Upper lobe of left lung (tissue), 6 donors: ENCODE measurements at regions not wholly inside any gene's neighbourhood (a gene's known extent, or its start where the extent isn't known, plus 50 kb on each side); places are given as distances from the start of the nearest gene placed in this dataset.
A peak's percentile ranks its signal among the peaks of the same experiment; 100 is the strongest.

ENCODE experiments used
- ATAC-seq, 2 donors: fragments of 200-7000 bp; cut with Tn5 transposase; one replicate each; pipeline ENCODE4 v1.9.1; 2022; ENCODE audit warnings: mild to moderate bottlenecking in 2 of 2, moderate library complexity in 2 of 2; ENCODE audit not compliant: low FRiP score in 2 of 2
- DNase-seq, 2 donors: peaks; one replicate each; pipeline ENCODE4 v3.0.0-alpha.2; 2019 to 2020
- H3K27ac ChIP-seq, 4 donors: fragments of 200-600 bp; sonication (generic); one replicate each; pipeline ENCODE4 v1.5.1; 2016 to 2019
- H3K27me3 ChIP-seq, 4 donors: fragments of 200-600 bp; sonication (generic); one replicate each; pipeline ENCODE4 v1.5.1; 2017 to 2019
- H3K36me3 ChIP-seq, 4 donors: fragments of 200-600 bp; sonication (generic); one replicate each; pipeline ENCODE4 v1.5.1; 2016 to 2019
- H3K4me1 ChIP-seq, 4 donors: fragments of 200-600 bp; sonication (generic); one replicate each; pipeline ENCODE4 v1.5.1; 2018 to 2019
- H3K4me3 ChIP-seq, 4 donors: fragments of 200-600 bp; sonication (generic); one replicate each; pipeline ENCODE4 v1.5.1; 2017 to 2019; ENCODE audit warnings: mild to moderate bottlenecking in 2 of 4, moderate library complexity in 1 of 4
- H3K9me3 ChIP-seq, 4 donors: fragments of 200-600 bp; sonication (generic); one replicate each; pipeline ENCODE4 v1.5.1; 2018 to 2019
- EP300 ChIP-seq, 4 donors: sonication (generic); formaldehyde crosslinking; IDR thresholded peaks; one replicate each; pipeline ENCODE4 v1.5.1; 2017; ENCODE audit warnings: antibody characterized with exemption in 4 of 4, control low read depth in 2 of 4
- POLR2A ChIP-seq, 4 donors: fragments of 450-650 bp; IDR thresholded peaks; one replicate each; pipeline ENCODE4 v1.5.1; 2016 to 2017; ENCODE audit warnings: antibody characterized with exemption in 4 of 4, mild to moderate bottlenecking in 2 of 4
- POLR2AphosphoS5 ChIP-seq, 2 donors: sonication (generic); formaldehyde crosslinking; IDR thresholded peaks; one replicate each; pipeline ENCODE4 v1.5.1; 2017; ENCODE audit warnings: antibody characterized with exemption in 2 of 2
- WGBS, 2 donors: methylation state at CpG; one replicate each; pipeline ENCODE4 v1.1.5; 2017 to 2018; 5-methylcytosine and 5-hydroxymethylcytosine counted together
- TF ChIP-seq, protein P1 (sequence below), 6 experiments: fragments of 450-650 bp in 4 of 6; fragments of 200-600 bp in 2 of 6; sonication (generic) in 2 of 6; IDR thresholded peaks; one replicate each; pipeline ENCODE4 v1.5.1; 2016 to 2019; ENCODE audit warnings: antibody characterized with exemption in 6 of 6
- donor health status: DM: no; HTN: no; CAD: no; lungs with moderate emphysema.
- donor health status: DM: no; HTN: yes; CAD: no; lungs with severe emphysema.

DNA sequence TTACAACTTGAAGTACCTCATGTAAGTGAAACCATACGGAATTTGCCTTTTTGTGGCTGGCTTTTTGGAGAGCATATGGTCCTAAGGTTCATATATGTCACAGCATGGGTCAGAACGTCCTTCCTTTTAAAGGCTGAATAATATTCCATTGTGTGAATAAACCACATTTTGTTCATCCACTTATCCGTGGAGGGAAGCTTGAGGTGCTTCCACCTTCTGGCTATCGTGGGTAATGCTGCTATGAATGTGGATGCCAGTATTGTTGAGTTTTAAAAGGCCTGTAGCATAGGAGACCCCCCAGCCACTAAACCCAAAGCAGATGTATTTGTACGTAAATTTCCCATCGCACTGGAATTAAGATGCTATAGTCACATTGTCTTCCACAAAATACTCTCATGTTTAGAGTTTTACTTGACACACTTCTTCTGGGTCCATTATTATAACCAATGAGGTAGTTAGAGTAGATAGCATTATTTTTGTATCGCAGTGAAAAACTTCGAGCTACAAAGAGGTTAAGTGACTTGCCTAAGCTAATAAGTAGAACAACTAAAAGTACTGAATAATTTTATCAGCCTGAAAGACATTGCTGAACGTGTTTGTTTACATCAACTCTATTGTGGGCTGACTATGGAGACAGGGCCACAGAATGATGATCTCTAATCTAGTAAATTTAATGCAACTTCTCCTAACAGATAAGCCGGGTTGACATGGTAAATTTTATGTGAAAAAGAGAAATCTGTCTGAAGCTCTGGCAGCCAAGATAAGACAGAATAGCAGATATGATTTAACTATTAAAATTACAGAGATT, 183.0 kb upstream of the CTBP2 start:
- DNase-seq (no peak), ATAC-seq (peak in 1 of 2 donors; percentile 43)
- 60 to 64% methylated on average over 10 of the region's 10 CpGs for WGBS, 2 donors
- TF ChIP-seq, protein P1, sequence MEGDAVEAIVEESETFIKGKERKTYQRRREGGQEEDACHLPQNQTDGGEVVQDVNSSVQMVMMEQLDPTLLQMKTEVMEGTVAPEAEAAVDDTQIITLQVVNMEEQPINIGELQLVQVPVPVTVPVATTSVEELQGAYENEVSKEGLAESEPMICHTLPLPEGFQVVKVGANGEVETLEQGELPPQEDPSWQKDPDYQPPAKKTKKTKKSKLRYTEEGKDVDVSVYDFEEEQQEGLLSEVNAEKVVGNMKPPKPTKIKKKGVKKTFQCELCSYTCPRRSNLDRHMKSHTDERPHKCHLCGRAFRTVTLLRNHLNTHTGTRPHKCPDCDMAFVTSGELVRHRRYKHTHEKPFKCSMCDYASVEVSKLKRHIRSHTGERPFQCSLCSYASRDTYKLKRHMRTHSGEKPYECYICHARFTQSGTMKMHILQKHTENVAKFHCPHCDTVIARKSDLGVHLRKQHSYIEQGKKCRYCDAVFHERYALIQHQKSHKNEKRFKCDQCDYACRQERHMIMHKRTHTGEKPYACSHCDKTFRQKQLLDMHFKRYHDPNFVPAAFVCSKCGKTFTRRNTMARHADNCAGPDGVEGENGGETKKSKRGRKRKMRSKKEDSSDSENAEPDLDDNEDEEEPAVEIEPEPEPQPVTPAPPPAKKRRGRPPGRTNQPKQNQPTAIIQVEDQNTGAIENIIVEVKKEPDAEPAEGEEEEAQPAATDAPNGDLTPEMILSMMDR (IDR thresholded peaks at IDR 0.05) = peak; percentile 39 to 61 (median 49)
- TF ChIP-seq EP300 (IDR thresholded peaks at IDR 0.05) (no peak), POLR2A (IDR thresholded peaks at IDR 0.05) (no peak), POLR2AphosphoS5 (IDR thresholded peaks at IDR 0.05) (no peak)
- H3K4me3 ChIP-seq = no peak overlapping the region
- H3K27ac ChIP-seq = no peak overlapping the region
- no peaks in the 10 kb centered on the region for H3K4me1 ChIP-seq
- no peaks in the 10 kb centered on the region for H3K36me3 ChIP-seq
- no peaks in the 10 kb centered on the region for H3K9me3 ChIP-seq
- H3K27me3 ChIP-seq = no peaks in the 10 kb centered on the region

DNA sequence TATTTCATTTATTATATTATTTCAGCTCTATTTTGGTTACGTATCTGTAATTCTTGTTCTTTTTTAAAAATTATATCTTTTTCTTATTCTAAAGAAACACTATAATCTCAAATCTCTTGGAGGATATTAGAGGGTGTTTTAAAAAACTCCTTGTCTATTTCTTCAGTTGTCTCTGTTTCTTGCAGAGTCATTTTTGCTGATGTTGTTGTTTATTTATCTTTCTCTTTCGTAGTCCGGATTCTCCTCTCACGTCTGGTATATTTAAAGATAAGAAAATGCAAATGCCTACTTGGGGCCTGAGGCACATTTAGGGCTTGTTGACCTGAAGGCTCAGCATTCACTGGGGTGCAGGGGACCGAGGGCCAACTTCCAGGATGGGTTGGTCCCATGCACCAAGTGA, 181.2 kb upstream of the CTBP2 start:
- no peaks in the 10 kb centered on the region for H3K4me1 ChIP-seq
- ATAC-seq (no peak), DNase-seq (no peak)
- H3K27me3 ChIP-seq = no peaks in the 10 kb centered on the region
- no peak for TF ChIP-seq POLR2AphosphoS5 (IDR thresholded peaks at IDR 0.05)
- TF ChIP-seq EP300 (IDR thresholded peaks at IDR 0.05) = no peak
- no peak for TF ChIP-seq POLR2A (IDR thresholded peaks at IDR 0.05)
- TF ChIP-seq, protein P1 (IDR thresholded peaks at IDR 0.05) = no peak
- H3K27ac ChIP-seq = no peak overlapping the region
- H3K4me3 ChIP-seq = no peak overlapping the region
- 60 to 76% methylated on average over 5 of the region's 5 CpGs for WGBS, 2 donors
- H3K36me3 ChIP-seq = no peaks in the 10 kb centered on the region
- H3K9me3 ChIP-seq = no peaks in the 10 kb centered on the region

DNA sequence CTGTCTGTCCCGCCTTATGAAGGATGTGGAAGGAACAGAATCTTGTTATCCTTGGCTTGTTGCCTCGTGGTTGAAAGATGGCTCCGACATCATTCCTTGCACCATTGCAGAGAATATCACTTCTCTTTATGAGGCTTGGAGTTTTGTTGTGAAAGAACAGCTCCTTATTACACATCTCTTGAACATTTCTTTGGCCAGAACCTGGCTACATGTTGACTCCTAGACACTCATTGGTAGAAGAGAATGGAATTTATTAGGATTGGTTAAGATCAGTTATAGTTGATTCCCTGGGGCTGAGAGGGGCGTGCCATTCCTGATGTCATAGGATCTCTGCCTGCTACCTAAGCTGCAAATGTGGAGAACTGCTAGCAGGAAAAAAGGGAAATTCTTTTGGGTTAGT, 180.5 kb upstream of the CTBP2 start:
- ATAC-seq (no peak), DNase-seq (no peak)
- Histone ChIP-seq H3K9me3 (no peaks in the 10 kb centered on the region), H3K27me3 (no peaks in the 10 kb centered on the region), H3K4me3 (no peak overlapping the region), H3K36me3 (no peaks in the 10 kb centered on the region), H3K27ac (no peak overlapping the region), H3K4me1 (no peaks in the 10 kb centered on the region)
- 74 to 78% methylated on average over 4 of the region's 4 CpGs for whole genome bisulfite sequencing, 2 donors
- TF ChIP-seq, protein P1 (IDR thresholded peaks at IDR 0.05) = no peak
- no peak for TF ChIP-seq POLR2A (IDR thresholded peaks at IDR 0.05)
- TF ChIP-seq POLR2AphosphoS5 (IDR thresholded peaks at IDR 0.05) = no peak
- TF ChIP-seq EP300 (IDR thresholded peaks at IDR 0.05) = no peak

DNA sequence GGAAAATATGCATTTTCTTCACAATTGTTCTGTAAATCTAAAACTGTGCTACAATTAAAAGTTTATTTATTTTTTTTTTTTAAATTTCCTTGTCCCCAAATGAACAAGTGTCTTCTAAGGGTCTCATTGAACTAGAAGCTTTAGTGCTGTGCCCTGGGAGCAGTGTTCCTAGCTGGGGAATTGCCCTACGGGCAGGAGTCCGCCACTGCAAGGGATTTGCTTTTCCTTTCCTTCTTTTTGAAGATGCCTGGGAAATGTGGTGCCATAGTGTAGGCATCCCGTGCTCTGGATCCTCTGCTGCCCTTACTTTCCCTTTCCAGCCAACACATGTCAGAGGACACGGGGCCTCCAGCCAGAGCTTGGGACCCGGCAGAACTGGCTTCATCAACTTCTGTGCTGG, 177.1 kb upstream of the CTBP2 start:
- 76 to 88% methylated on average over 5 of the region's 5 CpGs for WGBS, 2 donors
- H3K4me3 ChIP-seq = no peak overlapping the region
- ATAC-seq (no peak), DNase-seq (no peak)
- no peaks in the 10 kb centered on the region for H3K27me3 ChIP-seq
- H3K4me1 ChIP-seq = no peaks in the 10 kb centered on the region
- TF ChIP-seq, protein P1 (IDR thresholded peaks at IDR 0.05) = no peak
- no peak for TF ChIP-seq EP300 (IDR thresholded peaks at IDR 0.05)
- TF ChIP-seq POLR2AphosphoS5 (IDR thresholded peaks at IDR 0.05) = no peak
- no peak for TF ChIP-seq POLR2A (IDR thresholded peaks at IDR 0.05)
- H3K36me3 ChIP-seq = no peaks in the 10 kb centered on the region
- no peak overlapping the region for H3K27ac ChIP-seq
- no peaks in the 10 kb centered on the region for H3K9me3 ChIP-seq

DNA sequence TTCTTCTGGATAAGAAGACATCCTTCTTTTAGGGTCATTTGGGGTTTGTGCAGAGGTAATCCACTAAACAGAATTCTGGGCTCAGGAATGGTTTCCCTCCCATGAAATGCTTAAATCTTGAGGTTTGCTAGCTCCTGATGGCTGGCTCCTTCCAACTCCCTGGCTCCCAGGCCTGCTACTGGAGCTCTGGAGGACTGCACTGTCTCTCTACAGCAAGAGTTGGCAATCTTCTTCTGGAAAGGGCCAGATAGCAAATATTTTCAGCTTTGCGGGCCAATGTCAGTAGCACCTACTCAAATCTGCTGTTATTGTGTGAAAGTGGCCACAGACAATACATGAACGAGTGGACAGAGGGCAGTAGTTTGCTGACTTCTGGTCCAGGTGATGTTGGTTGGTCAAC, 174.2 kb upstream of the CTBP2 start:
- no peaks in the 10 kb centered on the region for H3K36me3 ChIP-seq
- H3K27me3 ChIP-seq = no peaks in the 10 kb centered on the region
- H3K9me3 ChIP-seq = no peaks in the 10 kb centered on the region
- no peak for ATAC-seq
- H3K27ac ChIP-seq = no peak overlapping the region
- WGBS, 2 donors = 83% methylated on average over 2 of the region's 2 CpGs
- H3K4me1 ChIP-seq = no peaks in the 10 kb centered on the region
- H3K4me3 ChIP-seq = no peak overlapping the region
- no peak for DNase-seq
- TF ChIP-seq EP300 (IDR thresholded peaks at IDR 0.05) = no peak
- TF ChIP-seq POLR2AphosphoS5 (IDR thresholded peaks at IDR 0.05) = no peak
- TF ChIP-seq, protein P1 (IDR thresholded peaks at IDR 0.05) = no peak
